ENCODE measurements at regions not wholly inside any gene's neighbourhood (a gene's known extent, or its start where the extent isn't known, plus 50 kb on each side); places are given as distances from the start of the nearest gene placed in this dataset.
"Not testable (repeated sequence)": the region's sequence is repeated elsewhere in the genome, so short reads cannot be mapped to it uniquely, and the experiment has no call there.

- DNase-seq: no peak
Observed at GRCh38 chr1:22196041-22196440, 53.1 kb upstream of the WNT4 start.

DNA sequence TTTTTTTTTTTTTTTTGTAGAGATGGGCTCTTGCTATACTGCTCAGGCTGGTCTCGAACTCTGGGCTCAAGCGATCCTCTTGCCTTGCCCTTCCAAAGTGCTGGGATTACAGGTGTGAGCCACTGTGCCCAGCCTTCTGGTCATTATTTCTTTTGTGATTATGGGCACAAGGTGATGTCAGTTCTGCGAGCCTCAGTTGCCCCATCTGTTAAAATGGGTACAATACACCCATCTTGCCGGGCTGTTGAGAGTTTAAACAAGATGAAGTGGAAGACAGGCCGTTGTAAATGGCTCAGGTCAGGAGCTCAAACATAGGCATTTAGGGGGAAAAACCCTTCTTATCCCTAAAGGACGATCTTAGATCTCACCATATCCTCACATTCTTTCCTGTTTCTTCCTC lies 53.7 kb upstream of the WNT4 start:
- no peak for DNase-seq

GRCh38 chr1:22197644-22198043 lies 54.7 kb upstream of the WNT4 start:
- DNase-seq: no peak

DNA sequence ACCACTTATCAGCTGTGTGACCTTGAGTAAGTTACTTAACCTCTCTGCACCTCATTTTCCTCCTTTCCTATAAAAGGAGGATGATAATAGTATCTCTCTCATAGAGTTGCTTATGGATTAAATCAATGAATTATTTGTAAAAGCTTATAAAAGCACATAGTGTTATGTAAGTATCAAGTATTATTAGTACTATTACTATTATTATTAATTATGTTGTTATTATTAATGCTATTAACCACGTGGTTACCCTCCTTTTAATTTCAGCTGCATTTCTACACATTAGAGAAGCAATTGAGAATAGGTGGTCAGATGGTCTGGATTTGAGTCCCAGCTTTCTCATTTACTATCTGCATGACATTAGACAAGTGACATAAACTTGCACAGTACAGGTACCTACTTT lies 58.1 kb upstream of the WNT4 start:
- no peak for DNase-seq

GRCh38 chr1:22203335-22203734 lies 60.4 kb upstream of the WNT4 start:
- DNase-seq: no peak

DNA sequence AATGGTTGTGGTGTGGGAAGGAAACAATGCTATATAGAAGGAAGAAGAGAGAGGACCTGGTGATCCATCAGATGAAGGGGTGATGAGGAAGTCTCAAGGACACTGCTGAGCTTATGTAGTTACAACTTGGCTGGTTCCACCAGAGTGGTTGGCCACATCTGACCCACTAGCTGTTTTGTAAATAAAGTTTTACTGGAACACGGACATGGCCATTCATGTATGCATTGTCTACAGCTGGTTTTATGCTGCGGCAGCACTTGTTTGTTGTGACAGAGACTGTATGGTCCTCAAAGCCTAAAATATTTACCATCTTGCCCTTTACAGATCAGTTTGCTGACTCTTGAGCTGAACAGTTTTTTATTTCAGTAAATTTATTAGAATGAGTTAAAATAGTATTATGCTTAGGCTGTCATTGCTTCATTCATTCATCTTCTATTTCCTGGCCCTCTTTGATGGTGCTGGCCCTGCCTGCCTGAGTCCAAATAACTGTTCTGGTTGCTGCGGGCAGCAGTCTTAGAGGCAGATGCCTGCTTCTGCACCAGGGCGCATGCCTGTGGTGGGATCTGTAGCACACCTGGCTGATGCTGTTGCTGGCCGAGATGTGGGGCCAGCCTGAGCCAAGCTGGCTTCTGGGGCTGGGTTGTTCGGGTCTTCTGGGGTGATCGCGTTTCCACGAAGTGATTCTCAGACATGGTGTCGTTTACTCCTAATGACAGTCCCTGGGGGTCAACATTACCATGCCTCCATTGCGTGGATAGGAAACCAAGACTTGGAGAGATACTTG lies 61.4 kb upstream of the WNT4 start:
- no peak for DNase-seq

GRCh38 chr1:22204989-22205913 lies 62.4 kb upstream of the WNT4 start:
- no peak for DNase-seq

DNA sequence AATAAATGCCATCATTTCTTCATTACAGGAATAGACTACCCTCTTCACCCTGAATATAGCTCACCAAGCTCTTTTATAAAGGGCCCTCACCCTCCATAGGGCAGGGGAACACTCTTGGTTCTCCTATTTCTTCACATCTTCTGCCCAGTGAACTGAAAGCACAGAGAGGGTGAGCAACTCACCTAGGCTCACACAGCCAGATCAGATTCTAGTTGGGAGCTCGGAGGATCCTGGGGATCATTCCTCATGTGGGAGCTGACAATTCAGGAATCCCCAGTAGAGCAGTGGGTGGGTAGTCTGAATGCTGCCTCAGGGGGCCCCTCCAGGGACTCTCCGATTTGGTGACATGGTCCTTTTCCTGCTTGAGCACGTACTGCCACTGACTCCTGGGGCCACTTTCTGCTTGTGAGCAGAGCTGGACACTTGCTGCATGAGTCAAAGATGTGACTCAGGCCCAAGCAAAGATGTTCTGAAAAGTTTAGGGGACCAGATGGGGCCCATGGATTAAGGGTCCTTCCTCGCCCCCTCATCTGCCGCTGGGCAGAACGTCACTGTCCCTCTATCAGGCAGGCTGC lies 63.7 kb upstream of the WNT4 start:
- DNase-seq: no peak

GRCh38 chr1:22207511-22208267 lies 64.8 kb upstream of the WNT4 start:
- DNase-seq: no peak

- DNase-seq: no peak
Observed at GRCh38 chr1:22208268-22208972, 65.5 kb upstream of the WNT4 start.

GRCh38 chr1:22208973-22209378 lies 66.1 kb upstream of the WNT4 start:
- no peak for DNase-seq

GRCh38 chr1:22210176-22210575 lies 67.3 kb upstream of the WNT4 start:
- no peak for DNase-seq

DNA sequence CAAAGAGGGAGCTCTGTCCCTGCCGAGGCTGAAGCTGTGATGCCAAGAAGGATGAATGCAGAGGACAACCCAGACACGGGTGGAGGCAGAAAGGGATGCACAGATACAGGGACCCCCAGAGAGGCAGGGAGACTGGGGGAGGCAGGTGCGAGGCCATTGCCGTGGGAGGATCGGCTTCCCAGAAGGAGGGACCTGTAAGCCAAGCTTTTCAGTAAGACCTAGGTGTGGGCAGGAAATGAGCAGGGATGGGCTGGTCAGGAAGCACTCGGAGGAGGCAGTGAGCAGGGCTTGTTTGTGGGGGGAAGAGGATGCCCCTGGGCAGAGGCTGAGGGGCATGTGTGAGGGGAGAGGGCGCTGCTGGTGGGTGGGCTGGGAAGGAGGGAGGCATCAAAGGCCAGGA lies 67.7 kb upstream of the WNT4 start:
- no peak for DNase-seq

DNA sequence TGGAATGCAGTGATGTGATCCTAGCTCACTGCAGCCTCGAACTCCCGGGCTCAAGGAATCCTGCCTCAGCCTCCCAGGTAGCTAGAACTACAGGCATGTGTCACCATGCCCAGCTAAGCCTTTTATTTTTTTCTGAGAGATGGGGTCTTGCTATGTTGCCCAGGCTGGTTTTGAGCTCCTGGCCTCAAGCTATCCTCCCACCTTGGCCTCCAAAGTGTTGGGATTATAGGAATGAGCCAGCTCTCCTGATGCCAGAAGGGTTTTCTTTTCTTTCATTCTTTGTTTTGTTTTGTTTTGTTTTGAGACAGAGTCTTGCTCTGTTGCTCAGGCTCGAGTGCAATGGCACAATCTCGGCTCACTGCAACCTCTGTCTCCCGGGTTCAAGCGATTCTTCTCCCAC lies 68.6 kb upstream of the WNT4 start:
- DNase-seq: not testable (repeated sequence)

DNA sequence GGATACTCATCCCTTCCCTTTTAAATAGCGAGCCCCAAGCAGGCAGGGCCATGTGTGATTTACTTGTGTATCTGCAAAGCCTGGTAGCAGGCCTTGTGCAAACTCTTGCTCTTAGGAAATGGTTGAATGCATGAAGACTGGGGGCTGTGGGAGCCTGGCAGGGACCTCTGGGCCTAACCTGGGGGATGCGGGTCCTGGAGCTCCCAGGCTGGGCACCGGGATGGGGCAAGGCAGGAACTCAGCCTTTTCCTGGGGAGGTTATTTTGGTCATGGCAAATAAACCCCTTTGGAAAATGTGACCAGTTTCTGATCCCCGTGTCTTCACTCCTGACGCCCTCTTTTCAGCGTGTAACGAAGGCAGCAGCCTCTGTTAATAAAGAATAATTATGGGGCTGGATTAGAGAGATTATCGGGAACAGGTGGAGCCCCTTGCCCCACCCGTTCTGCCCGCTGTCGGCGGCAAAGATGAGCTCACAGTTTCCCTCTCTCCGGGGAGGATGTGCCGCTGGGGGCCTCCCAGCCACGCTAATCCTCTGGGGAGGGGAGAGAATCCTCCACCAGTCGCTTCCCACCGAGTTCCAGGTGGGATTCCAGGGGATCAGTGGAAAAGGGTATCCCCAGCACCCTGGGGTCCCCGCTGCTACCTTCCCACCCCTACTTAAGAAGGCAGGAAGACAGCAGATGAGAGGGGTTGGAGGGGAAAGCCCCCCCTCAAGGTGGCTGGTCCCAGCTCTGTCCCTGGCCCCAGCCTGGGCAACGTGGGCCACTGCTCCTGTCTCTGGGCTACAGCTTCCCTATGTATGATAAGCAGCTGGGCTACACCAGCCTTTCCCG lies 69.7 kb upstream of the WNT4 start:
- no peak for DNase-seq

- DNase-seq: no peak
Observed at GRCh38 chr1:22216210-22216883, 73.5 kb upstream of the WNT4 start.

DNA sequence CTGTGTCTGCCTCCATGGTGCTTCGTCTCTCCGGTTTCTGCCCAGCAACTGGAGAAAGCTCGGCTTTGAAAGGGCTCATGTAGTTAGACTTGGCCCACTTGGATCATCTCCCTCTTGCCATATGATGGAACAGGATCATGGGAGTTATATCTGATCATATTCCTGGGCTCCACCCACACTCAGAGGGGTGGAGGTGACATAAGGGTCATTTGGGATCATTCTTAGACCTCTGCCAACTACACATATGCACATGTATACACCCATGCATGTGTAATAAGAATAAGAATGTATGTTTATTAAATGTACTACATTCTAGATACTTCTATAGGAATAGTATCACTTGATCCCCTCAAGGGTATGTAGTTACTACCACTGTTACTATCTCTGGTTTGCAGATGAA lies 74.1 kb upstream of the WNT4 start:
- DNase-seq: no peak

DNA sequence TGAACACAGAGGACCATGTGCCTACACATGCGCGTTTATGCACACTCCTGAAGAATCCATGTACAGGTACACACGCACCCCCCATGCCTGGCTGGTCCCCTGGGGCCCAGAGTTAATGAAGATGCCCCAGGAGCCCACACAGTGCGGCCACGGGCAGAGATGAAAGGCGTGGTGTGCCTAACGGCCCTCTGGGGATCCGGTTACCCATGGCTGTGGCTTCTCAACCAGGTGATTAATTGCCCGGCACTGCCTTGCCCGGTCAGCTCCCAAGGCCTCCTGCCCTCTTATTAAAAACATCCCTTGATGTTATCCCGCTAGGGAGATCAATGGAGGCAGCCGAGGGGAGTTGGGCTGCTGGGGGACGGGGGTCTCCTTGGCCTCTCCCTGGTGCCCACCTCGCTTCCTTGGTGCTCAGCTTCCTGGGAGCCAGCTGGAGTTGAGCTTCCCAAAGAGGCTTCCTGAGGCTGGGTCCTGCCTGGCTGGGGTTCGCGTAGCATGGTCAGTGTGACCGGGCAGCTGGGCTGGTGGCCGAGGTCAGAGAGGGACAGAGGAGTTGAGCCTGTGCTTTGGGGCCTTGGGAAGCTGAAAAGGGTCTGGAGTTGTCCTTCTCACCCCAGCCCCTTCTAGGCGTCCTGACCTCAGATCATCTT lies 75.0 kb upstream of the WNT4 start:
- DNase-seq: no peak

GRCh38 chr1:22218618-22219250 lies 75.8 kb upstream of the WNT4 start:
- no peak for DNase-seq

Measured in activated CD8-positive, alpha-beta memory T cell treated with anti-CD3 and anti-CD28 coated beads for 24 hours (primary cell).